Trophoblast cell (in vitro differentiated cells and primary cell): ENCODE measurements at regions not wholly inside any gene's neighbourhood (a gene's known extent, or its start where the extent isn't known, plus 50 kb on each side); places are given as distances from the start of the nearest gene placed in this dataset.

Experiments used
- DNase-seq, 2 donors: peaks; one replicate each; pipeline ENCODE4 v3.0.0-alpha.2; 2016
- H2AFZ ChIP-seq: 2 replicates; pipeline ENCODE4 v1.6.1; 2013; ENCODE audit warnings: low read length, moderate library complexity, mild to moderate bottlenecking; ENCODE audit not compliant: insufficient read depth, poor library complexity
- H2AK5ac ChIP-seq: 2 replicates; pipeline ENCODE4 v1.6.1; 2013; ENCODE audit warnings: mild to moderate bottlenecking, low read length
- H2BK120ac ChIP-seq: 2 replicates; pipeline ENCODE4 v1.6.1; 2013; ENCODE audit warnings: low read length, mild to moderate bottlenecking, moderate library complexity; ENCODE audit not compliant: insufficient read depth, poor library complexity
- H2BK12ac ChIP-seq: 2 replicates; pipeline ENCODE4 v1.6.1; 2013; ENCODE audit warnings: mild to moderate bottlenecking, low read length, moderate library complexity
- H2BK5ac ChIP-seq: 2 replicates; pipeline ENCODE4 v1.6.1; 2013; ENCODE audit warnings: low read length, low read depth, moderate library complexity, mild to moderate bottlenecking; ENCODE audit not compliant: poor library complexity
- H3K14ac ChIP-seq: 2 replicates; pipeline ENCODE4 v1.6.1; 2013; ENCODE audit warnings: mild to moderate bottlenecking, low read length
- H3K18ac ChIP-seq: 2 replicates; pipeline ENCODE4 v1.6.1; 2013; ENCODE audit warnings: mild to moderate bottlenecking, low read length
- H3K23ac ChIP-seq: 2 replicates; pipeline ENCODE4 v1.6.1; 2013; ENCODE audit warnings: low read length
- H3K27ac ChIP-seq: 2 replicates; pipeline ENCODE4 v1.5.1; 2013; ENCODE audit warnings: low read depth, mild to moderate bottlenecking, inconsistent platforms, low read length, moderate library complexity
- H3K27me3 ChIP-seq: 2 replicates; pipeline ENCODE4 v1.6.1; 2013; ENCODE audit warnings: inconsistent platforms, mild to moderate bottlenecking, low read length, moderate library complexity; ENCODE audit not compliant: insufficient read depth
- H3K36me3 ChIP-seq, 2 experiments: 1 replicate in 1 of 2; 2 replicates in 1 of 2; pipeline ENCODE4 v1.6.1; 2013; ENCODE audit warnings: low read length in 2 of 2, mild to moderate bottlenecking in 2 of 2, moderate library complexity in 1 of 2; ENCODE audit not compliant: insufficient read depth in 2 of 2, control insufficient read depth in 1 of 2
- H3K4ac ChIP-seq: 2 replicates; pipeline ENCODE4 v1.6.1; 2013; ENCODE audit warnings: low read depth, mild to moderate bottlenecking, low read length, moderate library complexity
- H3K4me1 ChIP-seq, 2 experiments: 1 replicate in 1 of 2; 2 replicates in 1 of 2; pipeline ENCODE4 v1.6.1; 2013; ENCODE audit warnings: low read length in 2 of 2, mild to moderate bottlenecking in 2 of 2, moderate library complexity in 1 of 2; ENCODE audit not compliant: insufficient read depth in 2 of 2, control insufficient read depth in 1 of 2
- H3K4me2 ChIP-seq: 2 replicates; pipeline ENCODE4 v1.6.1; 2013; ENCODE audit warnings: inconsistent platforms, mild to moderate bottlenecking, low read length, moderate library complexity
- H3K4me3 ChIP-seq: 2 replicates; pipeline ENCODE4 v1.5.1; 2013; ENCODE audit warnings: mild to moderate bottlenecking, low read depth, low read length, inconsistent platforms
- H3K79me1 ChIP-seq: one replicate; pipeline ENCODE4 v1.6.1; 2013; ENCODE audit warnings: low read length
- H3K79me2 ChIP-seq: 2 replicates; pipeline ENCODE4 v1.6.1; 2013; ENCODE audit warnings: low read length, mild to moderate bottlenecking; ENCODE audit not compliant: control insufficient read depth, insufficient read depth, poor library complexity
- H3K9ac ChIP-seq: 2 replicates; pipeline ENCODE4 v1.6.1; 2013; ENCODE audit warnings: mild to moderate bottlenecking, low read length
- H3K9me3 ChIP-seq: 2 replicates; pipeline ENCODE4 v1.6.1; 2013; ENCODE audit warnings: low read depth, mild to moderate bottlenecking, control low read depth, inconsistent platforms, low read length; ENCODE audit not compliant: insufficient read depth
- H4K12ac ChIP-seq: 2 replicates; pipeline ENCODE4 v1.6.1; 2013; ENCODE audit warnings: low read depth, mild to moderate bottlenecking, low read length, moderate library complexity
- H4K8ac ChIP-seq: 2 replicates; pipeline ENCODE4 v1.6.1; 2013; ENCODE audit warnings: low read depth, mild to moderate bottlenecking, low read length, moderate library complexity
- H4K91ac ChIP-seq: one replicate; pipeline ENCODE4 v1.6.1; 2013; ENCODE audit warnings: low read depth, mild to moderate bottlenecking, low read length, moderate library complexity
- WGBS: extraction: QIAGEN DNeasy Blood & Tissue Kit; methylation state at CpG from one replicate; pipeline ENCODE4 v1.1.7; 2013; ENCODE audit warnings: missing lambda C conversion rate; ENCODE audit not compliant: insufficient read length, insufficient coverage; ENCODE audit errors: extremely low coverage; 5-methylcytosine and 5-hydroxymethylcytosine counted together

DNA sequence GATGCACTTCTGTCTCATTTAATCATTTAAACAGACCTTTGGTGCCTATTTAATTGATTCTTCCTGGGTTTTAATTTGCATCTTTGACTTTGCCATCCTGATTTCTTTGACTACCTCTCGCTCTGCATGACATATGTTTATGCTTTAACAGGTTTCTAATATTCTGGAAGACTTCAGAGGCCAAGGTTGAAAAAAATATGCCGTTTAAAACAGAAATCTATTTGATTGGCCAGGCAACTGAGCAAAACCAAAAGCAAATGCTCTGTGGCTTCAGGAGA is 303.4 kb downstream of the IRS1 start:
- no peak overlapping the region for H2AK5ac ChIP-seq
- H4K12ac ChIP-seq = no peak overlapping the region
- H2BK12ac ChIP-seq = no peak overlapping the region

DNA sequence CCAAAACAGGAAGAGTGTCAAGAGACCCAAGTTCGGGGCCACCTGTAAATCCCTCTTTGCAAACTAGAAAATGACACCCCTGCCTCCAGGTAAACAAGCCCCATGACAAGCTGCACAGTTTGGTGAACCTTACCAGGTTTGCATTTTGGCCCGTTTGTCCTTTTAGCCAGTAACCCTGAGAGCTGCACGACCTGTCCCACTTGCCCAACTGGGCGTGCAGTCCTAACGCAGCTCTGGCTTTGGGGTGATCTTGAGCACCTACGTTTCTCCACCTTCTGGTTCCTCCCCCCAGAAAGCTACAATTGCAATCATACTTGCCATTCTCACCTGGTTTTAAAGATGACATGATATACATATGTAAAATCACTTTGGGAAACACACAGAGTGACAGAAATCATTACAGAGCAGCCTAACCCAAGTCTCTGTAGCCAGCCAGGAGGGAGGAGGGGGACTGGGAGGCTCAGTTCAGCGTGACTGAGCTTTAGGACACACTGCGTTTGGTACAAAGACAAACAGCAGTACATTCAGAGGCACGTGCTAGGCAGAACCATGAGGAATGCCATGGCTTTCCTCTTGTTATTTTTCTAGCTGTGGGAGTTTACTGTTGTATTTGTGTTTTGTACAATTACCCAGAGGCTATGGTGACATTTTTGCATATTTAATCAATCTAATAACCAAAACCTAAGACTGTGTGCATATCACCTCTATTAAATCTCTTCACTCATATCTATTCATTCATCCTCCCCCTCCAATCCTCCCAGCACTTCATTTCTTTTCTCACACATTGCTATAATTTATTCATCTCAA is 304.0 kb downstream of the IRS1 start:
- H3K4me1 ChIP-seq = peaks cover 0 to 5% of the 10 kb centered on the region in 2 experiments
- no peaks in the 10 kb centered on the region for H3K9me3 ChIP-seq
- no CpG with 5 or more reads among the region's 9 CpGs for WGBS
- no peak overlapping the region for H3K14ac ChIP-seq
- no peaks in the 10 kb centered on the region for H3K79me1 ChIP-seq
- H4K12ac ChIP-seq = no peak overlapping the region
- no peaks in the 10 kb centered on the region for H3K36me3 ChIP-seq
- no peak overlapping the region for H2BK120ac ChIP-seq
- no peak overlapping the region for H3K27ac ChIP-seq
- H3K23ac ChIP-seq = no peak overlapping the region
- H2BK5ac ChIP-seq = no peak overlapping the region
- H3K4me3 ChIP-seq = no peak overlapping the region
- no peaks in the 10 kb centered on the region for H3K27me3 ChIP-seq
- H2BK12ac ChIP-seq = no peak overlapping the region
- no peak overlapping the region for H2AFZ ChIP-seq
- H4K8ac ChIP-seq = no peak overlapping the region
- H3K79me2 ChIP-seq = no peaks in the 10 kb centered on the region
- H3K4ac ChIP-seq = no peak overlapping the region
- H4K91ac ChIP-seq = no peak overlapping the region
- H2AK5ac ChIP-seq = no peak overlapping the region
- no peak overlapping the region for H3K9ac ChIP-seq
- H3K18ac ChIP-seq = no peak overlapping the region
- no peak for DNase-seq
- no peak overlapping the region for H3K4me2 ChIP-seq

More for the DNA sequence above, 303.4 kb downstream of the IRS1 start:
- Histone ChIP-seq H3K36me3 (no peaks in the 10 kb centered on the region), H3K9me3 (no peaks in the 10 kb centered on the region), H3K14ac (no peak overlapping the region), H3K23ac (no peak overlapping the region), H3K27me3 (no peaks in the 10 kb centered on the region), H3K4ac (no peak overlapping the region), H3K4me2 (no peak overlapping the region), H2BK120ac (no peak overlapping the region), H3K4me1 (peaks cover 0 to 5% of the 10 kb centered on the region in 2 experiments), H4K91ac (no peak overlapping the region), H3K4me3 (no peak overlapping the region), H3K9ac (no peak overlapping the region), H3K79me1 (no peaks in the 10 kb centered on the region), H3K27ac (no peak overlapping the region), H4K8ac (no peak overlapping the region), H2AFZ (no peak overlapping the region), H3K18ac (no peak overlapping the region), H2BK5ac (no peak overlapping the region), H3K79me2 (no peaks in the 10 kb centered on the region)
- no CpG with 5 or more reads among the region's 2 CpGs for WGBS
- no peak for DNase-seq

DNA sequence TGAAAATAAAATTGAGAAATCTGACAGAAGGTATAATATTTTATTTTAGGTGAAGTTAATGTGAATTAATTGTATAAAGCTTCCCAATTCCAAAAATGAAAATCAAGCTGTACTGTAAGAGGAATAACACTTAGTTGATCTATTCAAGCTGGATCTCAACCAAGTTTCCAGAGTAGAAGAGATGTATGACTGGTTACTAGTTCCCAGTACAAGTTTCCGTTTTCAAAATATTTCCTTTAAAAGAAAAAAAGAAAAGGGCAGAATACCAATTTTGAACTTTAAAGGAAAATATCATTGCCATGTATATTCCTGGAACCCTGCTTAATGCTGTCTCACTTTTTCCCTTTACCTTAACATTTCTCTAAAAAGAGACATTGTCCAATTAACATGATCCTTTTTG is 308.5 kb downstream of the IRS1 start:
- Histone ChIP-seq H3K23ac (no peak overlapping the region), H4K91ac (no peak overlapping the region), H4K12ac (no peak overlapping the region), H2BK12ac (no peak overlapping the region), H3K79me1 (no peaks in the 10 kb centered on the region), H3K36me3 (peaks cover 0 to 1% of the 10 kb centered on the region in 2 experiments), H2BK5ac (no peak overlapping the region), H3K9me3 (no peaks in the 10 kb centered on the region), H3K14ac (no peak overlapping the region), H3K9ac (no peak overlapping the region), H4K8ac (no peak overlapping the region), H3K27ac (no peak overlapping the region), H3K4ac (no peak overlapping the region), H2BK120ac (no peak overlapping the region), H2AK5ac (no peak overlapping the region), H2AFZ (no peak overlapping the region), H3K27me3 (no peaks in the 10 kb centered on the region), H3K79me2 (no peaks in the 10 kb centered on the region), H3K18ac (no peak overlapping the region), H3K4me1 (peaks cover 0 to 5% of the 10 kb centered on the region in 2 experiments), H3K4me3 (no peak overlapping the region), H3K4me2 (no peak overlapping the region)
- DNase-seq = no peak
- no CpG with 5 or more reads among the region's 1 CpG for WGBS

DNA sequence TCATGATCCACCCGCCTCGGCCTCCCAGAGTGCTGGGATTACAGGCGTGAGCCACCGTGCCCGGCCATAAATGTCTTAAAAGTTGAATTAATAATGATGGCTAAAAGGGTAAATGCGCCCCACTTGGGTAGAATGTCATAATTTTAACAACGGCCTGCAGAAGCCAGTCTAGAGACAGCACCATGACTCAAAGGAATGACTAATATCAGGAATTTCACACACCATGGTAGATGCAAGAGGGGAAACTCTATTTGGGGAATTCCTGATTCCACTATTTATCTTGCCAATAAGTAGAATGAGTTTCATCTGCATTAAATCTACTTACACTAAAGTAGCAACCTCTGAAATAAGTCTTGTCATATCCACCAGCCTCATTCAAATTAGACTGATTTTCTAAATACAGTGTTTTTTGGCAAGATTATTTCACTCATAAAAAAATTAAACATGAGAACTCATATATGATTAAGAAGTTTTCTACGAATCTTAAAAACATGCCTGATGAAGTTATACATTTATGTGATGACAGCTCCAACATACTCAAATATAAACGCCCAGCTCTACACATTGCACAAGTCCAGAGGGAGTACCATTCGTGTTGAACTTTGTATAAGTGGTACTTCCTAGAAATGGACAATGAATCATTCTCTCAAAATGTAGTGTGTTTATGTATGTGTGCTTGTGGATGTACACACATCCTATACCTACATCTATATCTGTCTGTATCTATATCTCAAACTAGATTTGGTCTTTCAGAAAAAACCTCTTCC is 309.7 kb downstream of the IRS1 start:
- Histone ChIP-seq H3K4me1 (peaks cover 0 to under 1% of the 10 kb centered on the region in 2 experiments), H3K9me3 (no peaks in the 10 kb centered on the region), H4K8ac (no peak overlapping the region), H2BK120ac (no peak overlapping the region), H3K23ac (no peak overlapping the region), H3K4me2 (no peak overlapping the region), H3K36me3 (peaks cover 0 to 1% of the 10 kb centered on the region in 2 experiments), H3K79me1 (no peaks in the 10 kb centered on the region), H3K18ac (no peak overlapping the region), H2BK5ac (no peak overlapping the region), H3K79me2 (no peaks in the 10 kb centered on the region), H2BK12ac (no peak overlapping the region), H3K4ac (no peak overlapping the region), H3K27me3 (no peaks in the 10 kb centered on the region), H3K9ac (no peak overlapping the region), H3K14ac (no peak overlapping the region), H4K91ac (no peak overlapping the region), H4K12ac (no peak overlapping the region), H2AK5ac (no peak overlapping the region), H2AFZ (no peak overlapping the region), H3K27ac (no peak overlapping the region), H3K4me3 (no peak overlapping the region)
- no peak for DNase-seq
- WGBS = no CpG with 5 or more reads among the region's 10 CpGs
